HFFc6 (cell line): ENCODE measurements at regions not wholly inside any gene's neighbourhood (a gene's known extent, or its start where the extent isn't known, plus 50 kb on each side); places are given as distances from the start of the nearest gene placed in this dataset.

Experiments used
- DNase-seq: peaks from one replicate; pipeline ENCODE4 v3.0.0-alpha.2; 2018
- H3K27ac Mint-ChIP-seq: 2 replicates; pipeline ENCODE4 v1.8.0; 2020; ENCODE audit warnings: mild to moderate bottlenecking, mixed read lengths
- H3K27me3 Mint-ChIP-seq: 2 replicates; pipeline ENCODE4 v1.8.0; 2021; ENCODE audit warnings: mild to moderate bottlenecking, moderate library complexity, mixed read lengths; ENCODE audit not compliant: insufficient read depth
- H3K36me3 Mint-ChIP-seq: 2 replicates; pipeline ENCODE4 v1.8.0; 2021; ENCODE audit warnings: low read depth, mixed read lengths
- H3K4me1 Mint-ChIP-seq: 2 replicates; pipeline ENCODE4 v1.8.0; 2020; ENCODE audit warnings: low read depth, mixed read lengths
- H3K4me3 Mint-ChIP-seq: 2 replicates; pipeline ENCODE4 v1.8.0; 2020; ENCODE audit warnings: mild to moderate bottlenecking, moderate library complexity, mixed read lengths
- H3K9me3 Mint-ChIP-seq: 2 replicates; pipeline ENCODE4 v1.8.0; 2020; ENCODE audit warnings: mild to moderate bottlenecking, mixed read lengths
- TF ChIP-seq, protein P1 (sequence below): fragments of 200-600 bp; sonication (generic); IDR thresholded peaks from 2 replicates; pipeline ENCODE4 v1.5.0; 2021; ENCODE audit warnings: antibody characterized with exemption, mild to moderate bottlenecking

DNA sequence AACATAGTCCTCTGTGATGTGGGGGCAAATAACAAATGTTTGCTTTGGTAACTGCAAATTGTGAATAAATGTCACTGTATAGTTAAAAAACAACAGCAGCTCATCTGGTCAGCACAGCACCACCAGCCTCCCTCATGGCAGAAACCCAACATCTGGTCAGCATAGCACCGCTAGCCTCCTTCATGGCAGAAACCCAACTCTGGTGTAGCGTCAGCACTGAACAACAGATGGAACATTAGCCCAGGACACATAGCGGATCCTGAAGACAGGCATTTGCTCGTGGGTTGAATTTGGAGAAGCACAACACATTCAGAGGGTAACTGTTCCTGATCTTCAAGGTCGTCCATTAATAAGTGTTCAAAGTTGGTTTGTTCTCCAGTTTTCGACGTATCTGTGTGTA, 265.9 kb downstream of the DLL1 start:
- Mint-ChIP-seq H3K4me3 (no peak overlapping the region), H3K9me3 (peaks cover 57% of the 10 kb centered on the region), H3K27ac (no peak overlapping the region), H3K4me1 (no peaks in the 10 kb centered on the region), H3K27me3 (no peaks in the 10 kb centered on the region), H3K36me3 (peaks cover 27% of the 10 kb centered on the region)
- DNase-seq, result peak; percentile 3
- TF ChIP-seq, protein P1, sequence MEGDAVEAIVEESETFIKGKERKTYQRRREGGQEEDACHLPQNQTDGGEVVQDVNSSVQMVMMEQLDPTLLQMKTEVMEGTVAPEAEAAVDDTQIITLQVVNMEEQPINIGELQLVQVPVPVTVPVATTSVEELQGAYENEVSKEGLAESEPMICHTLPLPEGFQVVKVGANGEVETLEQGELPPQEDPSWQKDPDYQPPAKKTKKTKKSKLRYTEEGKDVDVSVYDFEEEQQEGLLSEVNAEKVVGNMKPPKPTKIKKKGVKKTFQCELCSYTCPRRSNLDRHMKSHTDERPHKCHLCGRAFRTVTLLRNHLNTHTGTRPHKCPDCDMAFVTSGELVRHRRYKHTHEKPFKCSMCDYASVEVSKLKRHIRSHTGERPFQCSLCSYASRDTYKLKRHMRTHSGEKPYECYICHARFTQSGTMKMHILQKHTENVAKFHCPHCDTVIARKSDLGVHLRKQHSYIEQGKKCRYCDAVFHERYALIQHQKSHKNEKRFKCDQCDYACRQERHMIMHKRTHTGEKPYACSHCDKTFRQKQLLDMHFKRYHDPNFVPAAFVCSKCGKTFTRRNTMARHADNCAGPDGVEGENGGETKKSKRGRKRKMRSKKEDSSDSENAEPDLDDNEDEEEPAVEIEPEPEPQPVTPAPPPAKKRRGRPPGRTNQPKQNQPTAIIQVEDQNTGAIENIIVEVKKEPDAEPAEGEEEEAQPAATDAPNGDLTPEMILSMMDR, result no peak

DNA sequence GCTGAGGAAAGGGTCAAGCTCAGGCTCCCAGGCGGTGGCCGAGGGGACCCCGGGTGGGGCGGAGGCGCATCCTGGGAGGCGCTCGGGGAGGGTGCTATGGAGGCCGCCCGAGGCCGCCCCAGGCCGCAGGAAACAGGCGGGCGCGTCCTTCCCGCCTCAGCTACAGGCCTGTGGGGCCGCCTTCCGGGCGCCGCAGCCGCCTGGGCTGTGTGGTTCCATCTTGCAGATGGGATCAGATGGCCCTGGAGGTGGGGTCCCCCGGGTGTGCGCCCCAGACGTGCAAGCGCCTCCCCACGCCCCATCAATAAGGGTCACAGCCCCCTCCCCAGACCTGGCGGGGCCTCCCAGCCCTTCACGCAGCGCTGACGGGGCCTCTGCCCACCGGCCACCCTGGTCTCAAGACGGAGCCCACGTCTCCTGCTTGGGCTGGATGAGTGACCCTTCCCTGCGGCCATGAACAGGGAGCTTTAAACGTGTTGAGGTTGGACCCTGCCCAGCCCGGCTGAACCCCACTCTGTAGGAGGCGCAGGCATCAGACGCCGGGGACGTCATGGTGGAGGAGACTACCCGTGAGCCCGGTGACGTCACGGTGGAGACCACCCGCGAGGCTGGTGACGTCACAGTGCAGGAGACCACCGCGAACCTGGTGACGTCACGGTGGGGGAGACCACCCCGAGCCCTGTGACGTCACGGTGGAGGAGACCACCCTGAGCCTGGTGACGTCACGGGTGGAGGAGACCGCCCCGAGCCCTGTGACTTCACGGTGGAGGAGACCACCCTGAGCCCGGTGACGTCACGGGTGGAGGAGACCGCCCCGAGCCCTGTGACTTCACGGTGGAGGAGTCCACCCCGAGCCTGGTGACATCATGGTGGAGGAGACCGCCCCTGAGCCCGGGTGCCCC, 267.0 kb downstream of the DLL1 start:
- H3K4me3 Mint-ChIP-seq, result no peak overlapping the region
- TF ChIP-seq, protein P1, result no peak
- H3K4me1 Mint-ChIP-seq, result no peaks in the 10 kb centered on the region
- no peaks in the 10 kb centered on the region for H3K27me3 Mint-ChIP-seq
- H3K27ac Mint-ChIP-seq, result no peak overlapping the region
- DNase-seq, result no peak
- peaks cover 61% of the 10 kb centered on the region for H3K9me3 Mint-ChIP-seq
- H3K36me3 Mint-ChIP-seq, result peaks cover 27% of the 10 kb centered on the region

DNA sequence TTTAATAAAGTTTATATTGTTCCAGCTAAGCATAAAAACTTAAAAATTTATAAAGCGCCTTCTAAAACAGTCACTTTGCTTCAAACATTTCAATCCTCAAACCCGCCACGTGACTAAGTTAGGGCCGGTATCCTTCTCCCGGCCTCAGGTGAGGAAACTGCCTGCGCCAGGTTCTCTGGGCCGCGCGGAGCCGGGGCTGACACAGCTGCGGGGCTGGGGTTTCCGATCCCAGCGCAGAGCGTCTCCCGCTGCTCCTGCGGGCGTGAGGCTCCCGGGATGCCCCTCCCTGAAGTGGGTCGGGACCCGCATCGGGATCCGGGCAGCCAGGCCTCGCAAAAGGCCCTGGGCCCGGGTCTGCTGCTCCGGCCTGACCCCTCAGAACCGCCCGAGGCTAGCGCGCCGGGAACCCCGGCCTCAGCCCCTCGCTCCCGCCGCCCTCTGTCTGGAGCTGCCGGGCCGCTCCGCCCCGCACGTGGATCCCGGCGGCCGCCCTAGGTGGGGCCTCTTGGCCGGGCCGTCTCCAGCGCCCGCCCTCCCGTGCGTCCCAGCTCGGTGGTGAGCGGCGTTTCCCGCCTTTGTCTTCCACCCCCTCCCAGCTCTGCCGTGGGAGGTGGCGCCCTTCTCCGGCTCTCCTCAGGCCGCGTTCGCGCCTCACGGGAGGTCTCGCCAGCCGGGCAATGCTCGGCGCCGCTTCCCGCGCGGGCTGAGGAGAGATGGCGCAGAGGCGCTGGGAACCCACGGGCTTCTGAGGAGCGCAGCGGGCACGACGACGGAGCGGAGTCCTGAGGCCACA, 267.9 kb downstream of the DLL1 start:
- peaks cover 21% of the 10 kb centered on the region for H3K36me3 Mint-ChIP-seq
- H3K27me3 Mint-ChIP-seq, result no peaks in the 10 kb centered on the region
- H3K4me1 Mint-ChIP-seq, result no peaks in the 10 kb centered on the region
- no peak for DNase-seq
- no peak overlapping the region for H3K27ac Mint-ChIP-seq
- TF ChIP-seq, protein P1, result no peak
- H3K4me3 Mint-ChIP-seq, result no peak overlapping the region
- peaks cover 61% of the 10 kb centered on the region for H3K9me3 Mint-ChIP-seq

DNA sequence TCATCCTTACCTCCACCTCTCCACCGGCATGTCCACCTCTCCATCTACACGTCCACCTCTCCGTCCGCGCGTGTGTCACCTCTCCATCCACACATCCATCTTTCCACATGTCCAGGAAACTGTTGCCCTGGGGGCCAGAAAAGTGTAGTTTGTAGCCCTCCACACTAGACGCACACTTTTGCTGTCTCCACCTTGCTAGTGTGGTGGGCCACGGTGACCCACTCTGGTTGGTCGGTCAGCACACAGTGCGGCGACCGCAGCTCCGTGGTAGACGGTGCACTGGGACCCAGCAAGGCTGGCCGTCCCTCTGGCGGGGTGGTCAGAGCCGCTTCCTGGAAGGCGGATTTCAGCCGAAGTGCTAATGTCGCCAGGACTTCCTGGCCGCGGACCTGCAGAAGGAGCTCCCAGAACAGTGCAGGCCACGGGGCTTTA, 268.6 kb downstream of the DLL1 start:
- no peak for DNase-seq
- Mint-ChIP-seq H3K36me3 (peaks cover 14% of the 10 kb centered on the region), H3K4me3 (no peak overlapping the region), H3K9me3 (peaks cover 58% of the 10 kb centered on the region), H3K27me3 (no peaks in the 10 kb centered on the region), H3K4me1 (no peaks in the 10 kb centered on the region), H3K27ac (no peak overlapping the region)
- TF ChIP-seq, protein P1, result no peak

DNA sequence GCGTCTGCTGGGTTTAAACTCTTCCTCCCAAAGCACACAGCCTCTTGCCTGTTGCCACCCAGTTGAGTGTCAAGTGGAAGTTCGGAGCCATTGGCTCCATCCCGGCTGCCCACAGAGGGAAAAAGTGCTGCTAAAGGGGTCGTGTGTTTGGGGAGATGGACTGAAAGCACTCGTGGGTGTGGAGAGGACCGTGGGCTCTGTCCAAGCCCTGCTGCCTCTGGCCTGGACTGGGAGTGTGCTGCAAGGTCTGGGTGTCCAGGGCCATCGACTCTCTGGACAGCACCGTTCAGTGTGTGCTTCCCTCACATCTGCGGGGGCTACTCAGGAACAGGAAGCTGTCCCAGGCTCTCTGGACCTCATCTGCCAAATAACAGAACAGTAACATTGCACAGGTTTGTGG, 269.3 kb downstream of the DLL1 start:
- TF ChIP-seq, protein P1, result no peak
- no peaks in the 10 kb centered on the region for H3K27me3 Mint-ChIP-seq
- H3K27ac Mint-ChIP-seq, result no peak overlapping the region
- peaks cover 54% of the 10 kb centered on the region for H3K9me3 Mint-ChIP-seq
- H3K36me3 Mint-ChIP-seq, result peaks cover 14% of the 10 kb centered on the region
- no peak for DNase-seq
- no peak overlapping the region for H3K4me3 Mint-ChIP-seq
- no peaks in the 10 kb centered on the region for H3K4me1 Mint-ChIP-seq
